LNCaP clone FGC (cell line): ENCODE measurements at regions not wholly inside any gene's neighbourhood (a gene's known extent, or its start where the extent isn't known, plus 50 kb on each side); places are given as distances from the start of the nearest gene placed in this dataset.

Source experiments
- DNase-seq: peaks from one replicate; pipeline ENCODE4 v3.0.0-alpha.2; 2011; ENCODE audit warnings: low read depth
- H3K4me3 ChIP-seq: 2 replicates; pipeline ENCODE4 v1.5.1; 2011; ENCODE audit warnings: mild to moderate bottlenecking, low read depth, low read length, control low read depth
- TF ChIP-seq, protein P1 (sequence below): IDR thresholded peaks from 2 replicates; pipeline ENCODE4 v1.5.1; 2012; ENCODE audit warnings: mild to moderate bottlenecking; ENCODE audit not compliant: control insufficient read depth, insufficient read depth; ENCODE audit errors: extremely low read depth

DNA sequence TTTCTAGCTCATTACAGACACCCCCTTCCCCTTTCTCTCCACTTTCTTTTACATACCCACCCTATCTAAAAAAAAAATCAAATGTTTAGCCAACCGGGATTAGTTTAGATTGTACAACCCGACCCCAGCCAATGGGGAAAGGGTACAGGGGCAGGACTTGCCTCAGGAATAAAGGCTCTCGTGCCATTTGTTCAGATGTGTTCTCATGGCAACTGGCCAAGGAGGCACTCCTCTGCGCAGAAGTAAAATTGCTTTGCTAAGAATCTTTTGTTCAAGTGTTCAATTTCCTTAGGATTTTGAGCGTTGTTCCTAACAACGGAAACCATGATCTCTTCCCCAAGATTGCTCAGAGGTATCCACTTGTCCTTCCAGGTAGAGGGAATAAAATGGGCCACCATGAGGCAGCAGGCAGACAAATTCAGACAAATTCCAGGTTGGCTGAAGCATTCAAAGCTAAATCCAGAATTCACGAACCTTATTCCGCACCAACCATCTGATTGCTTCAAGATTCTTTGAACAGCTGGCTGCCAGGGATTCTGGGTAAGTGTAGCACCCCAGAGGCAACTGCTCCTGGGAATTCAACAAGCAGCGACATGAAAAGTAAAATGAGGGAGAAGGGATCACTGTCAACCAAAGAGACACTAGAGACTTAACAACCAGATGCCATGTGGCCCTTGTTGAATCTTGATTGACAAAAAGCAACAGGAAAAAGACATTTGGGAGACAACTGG, 431.8 kb downstream of the PREX1 start:
- no peak for DNase-seq
- TF ChIP-seq, protein P1, sequence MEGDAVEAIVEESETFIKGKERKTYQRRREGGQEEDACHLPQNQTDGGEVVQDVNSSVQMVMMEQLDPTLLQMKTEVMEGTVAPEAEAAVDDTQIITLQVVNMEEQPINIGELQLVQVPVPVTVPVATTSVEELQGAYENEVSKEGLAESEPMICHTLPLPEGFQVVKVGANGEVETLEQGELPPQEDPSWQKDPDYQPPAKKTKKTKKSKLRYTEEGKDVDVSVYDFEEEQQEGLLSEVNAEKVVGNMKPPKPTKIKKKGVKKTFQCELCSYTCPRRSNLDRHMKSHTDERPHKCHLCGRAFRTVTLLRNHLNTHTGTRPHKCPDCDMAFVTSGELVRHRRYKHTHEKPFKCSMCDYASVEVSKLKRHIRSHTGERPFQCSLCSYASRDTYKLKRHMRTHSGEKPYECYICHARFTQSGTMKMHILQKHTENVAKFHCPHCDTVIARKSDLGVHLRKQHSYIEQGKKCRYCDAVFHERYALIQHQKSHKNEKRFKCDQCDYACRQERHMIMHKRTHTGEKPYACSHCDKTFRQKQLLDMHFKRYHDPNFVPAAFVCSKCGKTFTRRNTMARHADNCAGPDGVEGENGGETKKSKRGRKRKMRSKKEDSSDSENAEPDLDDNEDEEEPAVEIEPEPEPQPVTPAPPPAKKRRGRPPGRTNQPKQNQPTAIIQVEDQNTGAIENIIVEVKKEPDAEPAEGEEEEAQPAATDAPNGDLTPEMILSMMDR: no peak
- no peak overlapping the region for H3K4me3 ChIP-seq

DNA sequence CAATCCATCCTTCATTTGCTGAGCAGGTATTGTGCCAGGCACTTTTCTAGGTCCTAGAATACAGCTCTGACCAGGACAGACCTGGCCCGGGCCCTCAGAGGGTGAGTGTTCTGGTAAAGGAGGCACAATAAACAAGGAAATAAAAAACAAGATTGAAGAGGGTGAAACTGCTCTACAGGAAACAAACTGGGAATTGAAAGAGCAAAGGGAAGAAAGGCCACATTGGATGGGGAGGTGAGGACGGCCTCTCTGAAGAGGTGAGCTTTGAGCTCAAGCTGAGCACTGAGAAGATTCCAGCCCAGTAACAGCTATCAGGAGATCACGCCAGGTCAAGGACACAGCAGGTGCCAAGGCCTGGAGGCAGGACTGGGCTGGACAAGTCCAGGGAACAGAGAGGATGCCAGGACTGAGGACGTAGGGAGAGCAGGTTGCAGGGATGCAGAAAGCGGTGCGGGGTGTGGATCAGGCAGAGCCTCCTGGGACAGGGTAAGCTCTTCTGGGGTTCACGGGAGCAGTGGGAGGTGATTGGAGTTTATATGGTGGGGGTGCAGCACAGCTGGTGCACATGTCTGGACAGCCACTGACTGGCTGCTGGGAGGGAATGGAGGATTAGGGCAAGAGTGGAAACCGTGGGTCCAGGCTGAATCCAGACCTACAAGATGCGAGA, 433.3 kb downstream of the PREX1 start:
- no peak for DNase-seq
- no peak overlapping the region for H3K4me3 ChIP-seq
- TF ChIP-seq, protein P1: no peak

DNA sequence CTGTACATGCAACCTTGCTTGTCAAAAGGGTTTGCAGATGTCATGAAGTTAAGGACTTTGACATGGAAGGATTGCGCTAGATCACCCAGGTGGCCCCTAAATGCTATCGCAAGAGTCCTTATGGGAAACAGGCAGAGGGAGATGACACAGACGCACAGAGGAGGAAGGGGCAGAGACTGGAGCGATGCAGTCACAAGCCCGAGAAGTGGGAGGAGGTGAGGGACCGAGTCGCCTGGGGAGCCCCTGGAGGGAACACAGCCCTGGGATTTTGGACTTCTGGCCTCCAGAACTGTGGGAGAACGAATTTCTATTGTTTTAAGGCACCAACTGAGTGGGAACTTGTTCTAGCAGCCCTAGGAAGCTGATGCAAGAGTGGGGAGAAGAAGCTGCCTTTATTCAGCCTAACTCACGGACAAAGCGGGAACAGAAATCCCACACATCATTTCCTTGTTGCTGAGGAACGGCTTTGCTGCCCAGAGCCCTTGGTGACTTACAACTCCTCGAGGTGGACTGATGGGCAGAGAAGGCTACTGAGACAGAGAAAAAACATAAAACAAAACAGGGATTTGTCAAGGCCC, 434.0 kb downstream of the PREX1 start:
- DNase-seq: no peak
- TF ChIP-seq, protein P1: no peak

DNA sequence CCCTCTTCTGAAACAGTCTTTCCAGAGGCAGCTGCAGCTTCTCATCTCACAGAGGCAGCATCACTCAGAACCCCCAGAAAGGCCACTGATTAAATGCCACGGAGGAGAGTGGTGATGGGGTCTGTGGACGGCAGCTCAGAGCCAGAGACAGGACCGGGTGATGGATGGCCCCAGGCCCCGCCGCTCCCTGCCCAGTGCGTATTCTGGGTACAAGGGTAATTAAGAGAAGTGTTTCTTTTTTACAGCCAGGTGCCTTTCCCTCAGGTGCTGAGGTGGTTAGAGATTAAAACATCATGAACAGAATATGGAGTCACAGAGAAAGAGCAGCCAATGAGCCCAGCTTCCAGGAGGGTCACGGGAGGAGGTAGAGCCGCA, 434.5 kb downstream of the PREX1 start:
- no peak overlapping the region for H3K4me3 ChIP-seq
- DNase-seq: no peak
- TF ChIP-seq, protein P1: no peak

More for the DNA sequence above, 434.0 kb downstream of the PREX1 start:
- H3K4me3 ChIP-seq: no peak overlapping the region

DNA sequence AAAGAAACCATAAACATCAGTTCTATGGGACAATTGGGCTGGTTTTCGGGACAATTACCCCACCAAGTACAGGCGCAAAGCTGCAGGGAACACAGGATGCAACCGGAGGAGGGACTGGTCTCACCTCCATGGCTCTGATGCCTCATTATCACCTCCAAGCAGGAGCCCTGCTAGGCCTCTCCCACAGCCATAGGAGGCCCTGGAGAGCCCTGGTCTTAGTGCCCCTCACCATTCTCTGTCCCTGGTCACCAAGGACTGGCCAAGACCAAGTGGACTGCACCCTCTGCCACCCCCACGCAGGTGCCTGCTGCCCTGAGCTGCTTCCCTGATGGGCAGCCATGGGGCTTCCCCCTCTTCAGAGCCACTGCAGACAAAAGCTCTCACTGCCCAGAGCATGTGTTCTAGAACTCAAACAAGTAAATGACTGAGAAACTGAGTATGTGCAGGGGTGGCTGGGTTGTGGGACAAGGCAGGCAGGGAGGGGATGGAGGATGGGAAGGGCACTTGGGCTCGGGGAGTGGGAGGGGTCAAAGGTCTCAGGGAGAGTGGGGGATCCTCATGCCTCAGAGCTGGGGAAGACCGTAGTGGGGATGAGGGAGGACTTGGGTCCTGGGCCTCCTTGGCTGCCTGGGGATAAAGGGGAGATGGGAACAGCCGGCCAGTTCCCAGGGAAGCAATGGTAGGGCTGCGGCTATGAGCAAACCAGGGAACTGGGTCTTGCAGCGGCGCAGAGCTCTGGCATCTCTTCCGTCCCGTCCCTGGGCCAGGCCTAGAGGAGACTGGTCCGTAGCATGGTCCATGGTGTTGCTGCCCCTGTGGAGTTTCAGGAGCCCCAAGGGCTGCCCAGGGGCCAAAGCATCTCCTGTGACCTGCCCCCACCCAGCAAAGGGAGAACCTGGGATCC, 435.1 kb downstream of the PREX1 start:
- no peak overlapping the region for H3K4me3 ChIP-seq
- TF ChIP-seq, protein P1: no peak
- DNase-seq: no peak

DNA sequence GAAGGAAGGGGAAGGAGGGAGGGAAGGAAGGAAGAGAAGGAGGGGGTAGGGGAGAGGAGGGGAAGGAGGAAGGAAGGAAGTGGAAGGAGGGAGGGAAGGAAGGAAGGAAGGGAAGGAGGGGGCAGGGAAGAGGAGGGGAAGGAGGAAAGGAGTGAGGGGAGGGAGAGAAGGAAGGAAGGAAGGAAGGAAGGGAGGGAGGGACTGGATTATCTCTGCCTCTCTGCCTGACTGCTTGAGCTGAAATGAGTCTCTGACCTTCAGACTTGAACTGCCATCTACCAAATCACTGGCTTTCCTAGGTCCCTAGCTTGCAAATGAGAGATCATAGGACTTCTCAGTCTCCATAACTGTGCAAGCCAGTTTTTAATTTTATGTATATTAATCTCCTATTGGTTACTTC, 436.8 kb downstream of the PREX1 start:
- TF ChIP-seq, protein P1: no peak

More for the DNA sequence above, 436.8 kb downstream of the PREX1 start:
- H3K4me3 ChIP-seq: no peak overlapping the region
- DNase-seq: no peak
